GM19395 (cell line): ENCODE measurements at regions not wholly inside any gene's neighbourhood (a gene's known extent, or its start where the extent isn't known, plus 50 kb on each side); places are given as distances from the start of the nearest gene placed in this dataset.

Source experiments
- ATAC-seq: cut with Tn5 transposase; IDR thresholded peaks from one replicate; pipeline ENCODE4 v1.9.1; 2021; ENCODE audit warnings: mild to moderate bottlenecking, moderate library complexity; ENCODE audit not compliant: unreplicated experiment

- ATAC-seq: no peak
Observed at GRCh38 chr9:121550041-121550440, 50.4 kb upstream of the GGTA1 start.

GRCh38 chr9:121550569-121551512 lies 51.2 kb upstream of the GGTA1 start:
- ATAC-seq: no peak

DNA sequence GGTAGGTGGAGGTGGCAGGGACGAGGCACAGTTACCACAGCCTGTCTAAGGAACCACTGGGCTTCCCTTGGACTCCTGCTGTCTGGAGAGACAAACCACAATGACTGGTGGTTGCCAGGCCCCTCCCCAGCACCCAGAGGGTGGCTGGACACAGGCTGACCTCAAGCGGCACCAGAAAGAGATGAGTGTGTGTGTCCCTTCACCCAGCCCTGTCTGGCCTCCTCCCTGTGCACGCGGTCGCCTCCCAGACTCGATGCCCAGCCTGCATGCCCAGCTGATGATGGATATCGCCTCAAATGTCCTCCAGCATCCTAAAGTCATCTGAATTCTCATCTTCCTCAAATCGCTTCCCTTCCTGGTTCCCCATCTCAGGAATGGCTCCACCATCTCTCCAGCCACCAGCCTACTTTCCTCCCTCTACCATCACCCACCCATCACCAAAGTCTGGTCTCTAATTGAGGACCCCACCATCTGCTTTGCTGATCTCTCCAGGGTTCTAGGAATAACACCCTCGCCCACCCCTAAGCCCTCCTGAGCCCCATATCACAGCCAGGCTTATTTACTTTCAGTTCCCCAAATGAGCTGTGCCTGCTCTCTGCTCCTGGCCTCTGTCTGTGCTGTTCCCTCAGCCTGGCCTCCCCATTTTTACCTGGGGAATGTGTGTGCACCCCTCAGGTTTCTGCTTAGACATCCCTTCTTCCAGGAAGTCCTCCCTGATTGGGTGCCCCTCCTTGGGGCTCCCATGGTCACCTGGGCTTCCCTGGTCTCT lies 52.5 kb upstream of the GGTA1 start:
- no peak for ATAC-seq

DNA sequence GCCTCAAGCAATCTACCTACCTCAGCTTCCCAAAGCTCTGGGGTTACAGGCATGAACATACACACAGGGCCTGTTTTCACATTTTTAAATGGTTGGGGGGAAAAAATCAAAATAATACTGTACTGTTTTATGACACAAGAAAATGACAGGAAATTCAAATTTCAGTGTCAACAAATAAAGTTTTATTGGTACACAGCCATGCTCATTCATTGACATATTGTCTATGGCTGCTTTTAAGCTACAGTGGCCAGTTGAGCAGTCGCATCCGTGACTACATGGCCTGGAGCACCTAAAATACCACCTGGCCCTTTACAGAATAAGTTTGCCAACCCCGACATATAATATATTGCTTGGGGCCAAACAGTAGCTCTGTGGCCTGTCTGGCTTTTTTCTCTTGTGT lies 56.4 kb upstream of the GGTA1 start:
- ATAC-seq: no peak

DNA sequence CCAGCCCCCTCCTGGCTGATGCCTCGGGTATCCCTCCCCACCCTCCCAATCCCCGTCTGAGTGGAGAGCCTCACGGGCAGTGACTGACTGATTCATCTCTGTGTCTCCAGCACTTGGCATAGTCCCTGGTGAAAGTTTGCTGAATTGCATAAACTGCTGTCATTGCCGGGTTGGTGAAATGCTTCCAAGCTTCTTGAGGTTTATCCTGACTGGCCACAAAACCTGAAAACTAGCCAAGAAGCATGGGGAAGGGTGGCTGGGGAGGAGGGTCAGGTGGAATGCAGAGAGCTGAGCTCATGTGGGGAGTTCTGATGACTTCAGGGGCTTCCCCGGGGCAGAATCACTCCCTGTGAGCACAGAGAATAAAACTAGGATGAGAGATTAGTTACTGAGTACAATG lies 56.9 kb upstream of the GGTA1 start:
- no peak for ATAC-seq

- no peak for ATAC-seq
Observed at GRCh38 chr9:121557581-121558447, 58.2 kb upstream of the GGTA1 start.

- ATAC-seq: no peak
Observed at GRCh38 chr9:121558473-121558872, 58.8 kb upstream of the GGTA1 start.

DNA sequence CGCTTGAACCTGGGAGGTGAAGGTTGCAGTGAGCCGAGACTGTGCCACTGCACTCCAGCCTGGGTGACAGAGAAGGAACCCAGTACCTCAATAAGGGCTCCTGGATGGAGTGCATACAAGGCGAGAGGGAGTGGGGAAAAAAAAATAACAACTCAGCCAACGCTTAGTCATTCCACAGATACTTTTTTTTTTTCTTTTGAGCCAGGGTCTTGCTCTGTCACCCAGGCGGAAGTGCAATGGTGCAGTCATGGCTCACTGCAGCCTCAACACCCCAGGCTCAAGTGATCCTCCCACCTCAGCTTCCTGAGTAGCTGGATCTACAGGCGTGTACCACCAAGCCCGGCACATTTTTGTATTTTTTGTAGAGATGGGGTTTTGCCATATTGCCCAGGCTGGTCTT lies 59.5 kb upstream of the GGTA1 start:
- ATAC-seq: peak; percentile 63

GRCh38 chr9:121560921-121561320 lies 61.3 kb upstream of the GGTA1 start:
- ATAC-seq: no peak

DNA sequence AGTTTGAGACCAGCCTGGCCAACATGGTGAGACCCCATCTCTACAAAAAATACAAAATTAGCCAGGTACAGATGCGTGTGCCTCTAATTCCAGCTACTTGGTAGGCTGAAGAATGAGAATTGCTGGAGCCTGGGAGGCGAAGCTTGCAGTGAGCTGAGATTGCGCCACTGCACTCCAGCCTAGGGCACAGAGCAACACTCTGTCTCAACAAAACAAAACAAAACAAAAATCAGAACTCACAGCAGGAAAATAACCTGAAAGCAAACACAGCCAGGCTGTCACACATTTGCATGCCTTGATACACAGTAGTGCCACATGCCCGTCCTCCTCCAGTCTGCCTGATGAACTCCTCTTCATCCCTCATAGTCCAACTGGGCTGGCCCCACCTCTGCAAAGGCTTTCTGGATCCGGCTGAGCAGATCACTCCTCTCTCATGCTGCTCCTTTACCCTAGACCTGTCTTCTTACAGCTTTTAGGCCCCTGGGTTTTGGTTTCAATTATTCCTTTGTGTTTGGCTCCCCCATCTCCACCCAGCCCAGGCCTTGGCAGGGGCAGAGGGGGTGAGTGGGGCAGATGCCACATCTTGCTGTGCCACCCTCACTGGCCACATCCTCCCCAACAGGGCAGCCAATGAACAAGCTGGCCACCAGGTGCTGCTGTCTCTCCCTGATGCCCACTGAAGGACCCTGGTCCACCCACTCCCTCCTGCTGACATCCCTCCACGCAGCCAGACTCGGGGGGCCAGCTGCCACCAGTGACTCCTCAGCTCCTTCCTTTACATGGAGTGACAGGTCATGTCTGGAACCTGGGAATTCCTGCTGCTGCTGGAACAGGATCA lies 62.0 kb upstream of the GGTA1 start:
- ATAC-seq: no peak

DNA sequence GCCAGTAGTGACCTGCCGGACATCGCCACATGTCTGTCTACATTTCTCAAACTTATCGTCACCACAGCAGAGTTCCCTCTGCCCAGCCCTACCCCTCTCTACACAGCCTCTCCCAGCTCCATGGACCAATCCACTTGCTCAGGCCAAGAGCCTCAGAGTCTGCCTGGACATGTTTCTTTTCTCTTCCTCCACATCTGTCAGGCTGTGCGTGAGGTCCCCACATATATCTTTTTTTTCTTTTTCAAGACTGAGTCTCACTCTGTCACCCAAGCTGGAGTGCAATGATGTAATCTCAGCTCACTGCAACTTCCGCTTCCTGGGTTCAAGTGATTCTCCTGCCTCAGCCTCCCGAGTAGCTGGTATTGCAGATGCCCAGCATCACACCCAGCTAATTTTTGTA lies 62.7 kb upstream of the GGTA1 start:
- ATAC-seq: no peak

- ATAC-seq: no peak
Observed at GRCh38 chr9:121563425-121563824, 63.8 kb upstream of the GGTA1 start.

GRCh38 chr9:121563881-121564460 lies 64.3 kb upstream of the GGTA1 start:
- no peak for ATAC-seq

- ATAC-seq: no peak
Observed at GRCh38 chr9:121564504-121565260, 65.0 kb upstream of the GGTA1 start.

- no peak for ATAC-seq
Observed at GRCh38 chr9:121566481-121567465, 67.1 kb upstream of the GGTA1 start.

GRCh38 chr9:121567500-121568342 lies 68.1 kb upstream of the GGTA1 start:
- no peak for ATAC-seq
